Stimulated activated CD8-positive, alpha-beta memory T cell treated with anti-CD3 and anti-CD28 coated beads, Interleukin-7, amount 100 ng/mL, for 1 hour (primary cell): ENCODE measurements at regions not wholly inside any gene's neighbourhood (a gene's known extent, or its start where the extent isn't known, plus 50 kb on each side); places are given as distances from the start of the nearest gene placed in this dataset.

ENCODE experiments used
- DNase-seq, 2 donors: peaks; one replicate each; pipeline ENCODE4 v3.0.0-alpha.2; 2020; ENCODE audit warnings: low read depth in 2 of 2

- DNase-seq, result no peak
Measured at GRCh38 chr2:145288650-145289496, 769.0 kb upstream of the ZEB2 start.

DNA sequence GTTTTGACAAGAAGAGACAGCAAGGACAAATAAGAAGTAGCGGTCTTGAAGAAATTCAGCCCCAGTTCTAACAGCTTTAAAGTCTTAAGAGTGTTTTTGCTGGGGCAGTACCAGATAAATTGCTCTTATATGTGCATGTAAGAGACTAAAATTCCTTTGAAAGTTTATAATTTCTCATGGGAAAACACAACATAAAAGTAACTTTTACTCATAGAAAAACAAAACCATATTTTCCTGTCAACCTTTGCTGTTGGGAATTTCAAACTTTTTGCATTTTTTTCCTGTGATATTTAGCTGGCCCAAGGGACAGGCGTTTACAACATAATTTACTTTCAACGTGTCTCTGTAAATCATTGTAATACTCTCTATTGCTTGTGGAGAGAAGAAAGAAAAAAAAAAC is 767.8 kb upstream of the ZEB2 start:
- DNase-seq, result no peak

DNA sequence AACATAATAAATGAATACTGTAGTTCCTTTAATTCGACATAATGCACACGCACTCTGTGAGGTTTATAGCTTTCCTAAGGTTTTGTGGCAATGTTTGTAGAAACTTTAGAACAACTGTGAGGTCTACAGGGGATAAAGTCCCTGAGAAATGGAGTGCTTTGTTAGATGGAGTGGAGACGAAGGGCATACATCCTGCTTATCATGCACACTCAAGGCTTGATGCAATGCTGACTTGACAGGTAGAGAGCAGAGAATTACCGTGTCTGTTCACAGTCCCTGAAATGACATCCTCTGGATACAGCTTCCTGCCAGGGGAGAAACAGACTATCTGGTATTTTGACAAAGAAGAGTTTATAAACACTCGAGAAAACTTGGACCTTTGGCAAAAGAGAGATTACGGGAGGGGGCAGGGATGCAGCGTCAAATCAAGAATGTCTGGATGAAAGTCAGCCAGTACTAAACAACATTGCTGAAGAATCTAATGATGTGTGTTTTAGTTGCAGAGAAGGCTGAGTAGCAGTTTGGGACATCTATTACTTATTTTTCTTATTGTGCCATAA is 766.9 kb upstream of the ZEB2 start:
- no peak for DNase-seq

DNA sequence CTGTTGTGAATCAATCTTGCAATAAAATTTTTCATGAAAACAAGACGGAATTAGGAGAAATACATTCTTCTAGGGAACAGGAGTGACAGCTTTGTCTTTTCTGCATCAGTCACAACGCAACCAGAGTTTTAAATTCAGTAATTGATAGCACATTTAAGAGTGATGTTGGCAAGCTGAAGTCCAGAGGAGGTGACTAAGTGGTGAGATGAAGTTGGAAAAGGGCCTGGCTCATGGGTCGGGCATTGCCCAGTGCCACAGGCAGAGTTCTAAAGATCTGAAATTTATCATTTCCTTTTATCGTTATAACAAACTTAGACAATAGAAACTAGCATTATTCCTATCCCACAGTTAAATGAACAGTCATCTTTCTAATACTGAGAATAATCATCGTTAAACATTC is 764.6 kb upstream of the ZEB2 start:
- DNase-seq, result no peak

GRCh38 chr2:145283131-145283530 is 763.2 kb upstream of the ZEB2 start:
- DNase-seq, result no peak

DNA sequence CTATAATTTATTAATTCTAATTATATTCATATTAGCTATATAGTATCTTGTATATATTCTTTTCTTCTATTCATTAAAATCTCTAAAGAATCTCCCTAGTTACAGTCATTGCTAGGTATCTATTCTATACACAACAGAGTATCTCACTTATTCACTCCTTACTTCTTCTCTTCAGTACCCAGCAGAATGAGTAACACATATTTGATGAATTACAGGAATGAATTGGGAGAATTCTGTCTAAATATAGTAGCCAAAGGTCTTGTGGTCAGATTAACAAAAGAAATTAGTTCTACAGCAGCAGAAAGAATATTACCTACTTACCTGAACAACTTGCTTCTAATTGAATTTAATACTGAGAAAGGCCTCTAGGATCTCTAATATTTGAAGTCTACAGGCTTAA is 758.0 kb upstream of the ZEB2 start:
- DNase-seq, result no peak

DNA sequence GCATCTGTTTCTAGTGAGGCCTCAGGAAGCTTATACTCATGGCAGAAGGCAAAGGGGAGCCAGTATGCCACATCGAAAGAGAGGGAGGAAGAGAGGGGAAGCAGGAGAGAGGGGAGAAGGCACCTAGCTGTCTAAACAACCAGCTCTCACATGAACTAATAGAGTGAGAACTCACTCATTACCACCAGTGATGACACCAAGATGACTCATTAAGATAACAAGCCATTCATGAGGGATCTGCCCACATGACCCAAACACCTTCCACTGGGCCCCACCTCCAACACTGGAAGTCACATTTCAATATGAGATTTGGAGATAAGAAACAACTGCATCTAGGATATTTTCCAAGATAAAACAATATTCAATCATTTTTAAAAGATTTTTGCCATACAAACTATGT is 753.9 kb upstream of the ZEB2 start:
- DNase-seq, result no peak

DNA sequence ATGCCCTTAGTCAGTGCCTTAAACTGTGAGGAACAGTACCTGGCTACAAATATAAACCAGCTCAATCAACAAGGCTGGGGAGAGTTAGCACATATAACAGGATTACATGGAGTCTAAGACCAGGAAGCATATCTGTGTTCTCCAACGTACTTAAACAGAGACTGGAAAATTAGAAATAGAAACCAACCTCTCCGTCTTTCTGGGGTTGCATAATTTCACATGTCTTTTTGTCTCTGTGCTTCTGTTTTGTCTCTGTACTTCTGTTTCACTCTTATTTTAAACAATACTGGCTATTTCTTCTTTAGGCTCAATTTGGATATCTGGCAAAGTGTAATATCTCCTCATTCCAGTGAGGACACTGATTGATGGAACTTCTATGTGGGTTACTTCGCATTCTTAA is 749.0 kb upstream of the ZEB2 start:
- no peak for DNase-seq

DNA sequence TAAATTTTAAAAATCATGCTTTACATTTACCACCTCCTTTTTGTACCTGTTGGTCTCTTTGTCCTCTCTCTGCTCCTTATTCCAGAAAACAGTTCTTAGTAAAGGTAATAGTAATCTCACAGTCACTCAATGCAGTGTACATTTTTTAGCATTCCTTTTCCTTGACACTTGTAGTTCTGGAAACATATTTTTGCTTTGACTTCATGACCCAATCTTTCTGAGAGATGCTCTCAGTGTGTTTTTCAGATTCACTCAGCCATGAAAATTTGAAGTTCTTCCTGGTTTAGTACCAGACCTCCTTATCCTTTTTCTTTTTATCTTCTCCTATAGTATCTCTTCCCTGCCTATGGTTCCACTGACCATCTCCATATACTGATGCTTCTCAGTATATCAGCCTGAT is 747.5 kb upstream of the ZEB2 start:
- DNase-seq, result no peak

DNA sequence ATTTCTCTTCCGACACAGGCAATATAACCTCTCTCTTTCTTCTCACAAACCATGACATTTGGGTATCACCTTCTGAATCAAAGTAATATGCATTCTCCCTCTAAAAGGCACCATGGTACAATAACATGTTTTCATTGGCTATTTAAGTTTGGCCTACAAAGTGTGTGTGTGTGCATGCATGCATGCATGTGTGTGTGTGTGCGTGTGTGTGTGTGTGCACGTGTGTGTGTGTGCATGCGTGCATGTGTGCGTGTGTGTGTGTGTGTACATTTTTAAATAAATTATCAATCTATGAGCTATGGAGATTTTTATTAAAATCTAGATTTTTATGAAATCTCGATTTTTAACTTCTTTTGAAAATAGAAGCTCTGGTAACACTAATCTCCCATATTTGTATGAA is 745.3 kb upstream of the ZEB2 start:
- DNase-seq, result no peak

DNA sequence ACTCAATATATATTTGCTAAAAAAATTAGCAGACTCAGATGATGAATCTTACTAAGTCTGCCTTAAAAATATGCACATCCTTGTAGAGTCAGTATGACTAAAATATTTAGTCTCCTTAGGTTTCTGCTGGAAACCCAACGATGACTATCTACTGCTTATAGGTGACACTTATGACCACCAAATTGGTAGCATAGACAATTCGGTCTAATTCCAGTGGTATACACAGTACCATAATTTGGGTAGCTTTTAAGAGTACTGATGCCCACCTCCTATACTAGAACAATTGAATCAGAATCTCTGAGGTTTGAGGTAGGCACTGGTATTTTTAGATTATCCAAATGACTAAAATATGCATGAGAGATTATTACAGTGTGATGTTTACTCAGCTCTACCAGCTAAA is 740.8 kb upstream of the ZEB2 start:
- DNase-seq, result no peak

GRCh38 chr2:145260081-145260480 is 740.2 kb upstream of the ZEB2 start:
- no peak for DNase-seq

DNA sequence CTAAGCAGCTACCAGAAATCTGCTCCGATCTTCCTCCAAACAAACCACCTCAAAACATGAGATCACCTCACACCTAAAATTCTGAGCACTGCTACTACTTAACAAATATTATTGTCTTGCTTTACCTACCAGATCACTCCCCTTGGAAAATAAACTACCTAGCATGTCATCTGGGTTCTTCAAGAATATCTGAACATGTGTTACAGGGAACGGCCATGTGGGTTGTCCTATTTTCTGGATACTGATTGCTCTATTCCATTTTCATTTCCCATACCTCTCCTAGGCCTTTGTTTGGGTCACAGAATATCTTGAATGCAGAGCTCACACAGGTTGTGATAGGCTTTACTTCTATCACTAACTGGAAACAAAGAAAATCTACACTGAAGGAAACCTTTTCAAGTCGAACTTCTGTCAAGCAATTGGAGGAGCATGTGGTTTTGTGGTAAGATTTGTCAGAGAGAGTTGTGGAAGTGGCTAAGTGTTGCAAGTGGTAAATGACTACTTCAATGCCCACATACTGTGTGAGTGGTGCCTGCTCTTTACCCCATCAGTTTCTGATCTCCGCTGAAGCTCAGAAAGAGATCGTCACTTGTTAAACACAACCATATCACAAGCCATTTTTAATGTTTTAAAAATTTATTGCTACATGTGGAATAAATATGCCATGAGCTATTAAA is 739.1 kb upstream of the ZEB2 start:
- DNase-seq, result no peak

DNA sequence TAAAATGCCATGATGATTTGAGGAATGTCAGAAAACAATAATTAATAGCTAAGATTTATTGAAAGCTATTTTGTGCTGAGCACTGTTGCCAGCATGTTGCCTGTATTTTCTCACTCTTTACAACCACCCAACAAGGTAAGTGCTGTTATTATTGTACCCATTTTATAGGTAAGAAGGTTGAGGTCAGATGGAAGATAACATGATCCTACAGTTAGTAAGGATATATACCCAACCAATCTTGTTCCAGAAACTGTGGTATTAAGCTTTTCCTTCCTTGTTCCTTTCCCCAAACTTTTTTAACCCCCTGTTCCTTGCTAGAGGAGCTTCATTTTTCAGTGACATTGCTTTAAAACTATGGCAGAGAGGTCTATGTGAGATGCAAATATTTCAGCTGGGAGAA is 738.0 kb upstream of the ZEB2 start:
- no peak for DNase-seq

DNA sequence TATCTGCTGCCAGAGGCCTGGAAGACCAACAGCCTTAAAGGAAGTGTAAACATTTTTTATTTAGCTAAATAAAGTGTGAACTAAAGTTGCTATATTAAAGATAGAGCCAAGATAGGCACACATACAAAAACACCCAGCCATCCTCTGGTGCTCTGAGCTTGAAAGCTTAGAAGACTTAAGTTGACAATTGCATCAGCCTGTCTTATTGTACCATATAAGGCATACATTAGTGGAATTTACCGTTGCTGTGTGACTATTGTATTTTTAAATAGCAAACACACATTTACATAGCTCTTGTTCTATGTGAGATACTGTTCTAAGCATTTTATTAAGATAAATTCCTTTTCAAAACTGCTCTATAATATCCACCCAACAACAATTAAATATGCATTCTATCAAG is 736.6 kb upstream of the ZEB2 start:
- no peak for DNase-seq

DNA sequence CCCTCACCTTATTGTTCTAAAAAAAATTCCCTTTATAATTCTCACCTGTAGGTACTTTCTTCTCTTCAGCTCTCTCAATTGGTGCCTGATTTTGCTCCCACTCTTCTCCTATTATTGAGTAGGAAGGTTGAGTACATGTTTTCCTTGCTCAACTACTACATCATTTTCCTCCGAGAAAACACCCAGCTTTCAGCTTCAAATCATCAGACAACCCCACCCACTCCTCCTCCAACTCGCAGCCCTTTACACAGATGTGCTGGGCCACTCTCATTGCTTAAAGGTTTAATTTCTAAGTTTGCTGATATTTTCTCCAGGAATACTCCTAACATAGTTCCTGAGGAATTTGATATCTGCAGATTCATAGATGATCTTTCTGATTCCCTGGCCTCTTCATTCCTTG is 734.4 kb upstream of the ZEB2 start:
- no peak for DNase-seq

DNA sequence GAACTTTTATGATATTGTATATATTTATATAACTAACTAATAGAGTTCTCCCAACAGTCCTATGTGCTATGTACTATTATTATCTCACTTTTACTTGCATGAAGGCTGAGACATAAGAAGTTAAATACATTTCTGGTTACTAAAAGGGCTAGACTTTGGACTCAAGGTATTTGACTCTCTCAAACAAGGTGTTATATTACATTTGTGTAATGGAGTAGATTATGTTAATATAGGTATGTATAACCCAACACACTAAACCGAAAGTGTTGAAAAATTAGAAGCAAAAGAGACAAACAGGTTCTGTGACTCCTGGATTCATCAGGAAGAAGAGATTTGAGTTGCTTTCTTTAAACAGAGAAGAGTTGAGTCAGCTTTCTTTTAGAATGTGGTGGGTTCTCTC is 733.6 kb upstream of the ZEB2 start:
- DNase-seq, result no peak

DNA sequence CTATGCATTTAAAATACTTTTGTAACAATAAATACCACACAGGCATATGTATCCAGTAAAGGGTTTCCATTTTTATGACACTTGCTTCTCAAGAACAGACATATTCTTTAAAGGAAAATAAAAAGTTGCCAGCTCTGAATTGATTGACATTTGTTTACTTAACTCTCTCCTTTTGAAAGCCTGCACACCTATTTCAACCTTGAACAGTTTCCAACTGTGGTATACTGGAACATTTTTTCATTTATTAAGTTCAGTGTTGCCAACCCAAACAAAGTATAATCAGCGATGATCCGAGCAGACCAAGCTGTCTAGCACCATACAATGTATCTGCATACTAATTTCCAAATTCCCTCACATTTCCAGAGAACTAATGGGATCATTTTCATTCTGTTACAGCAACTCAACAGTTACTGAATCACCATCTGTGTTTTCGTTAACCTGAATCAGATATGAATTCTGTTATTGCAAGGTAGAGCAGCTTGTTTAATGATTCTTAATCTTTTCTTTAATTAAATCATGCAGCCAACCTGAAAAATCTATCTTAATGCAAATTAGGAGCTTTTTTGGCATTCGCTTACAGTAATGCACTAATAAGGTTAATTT is 725.5 kb upstream of the ZEB2 start:
- DNase-seq, result no peak

DNA sequence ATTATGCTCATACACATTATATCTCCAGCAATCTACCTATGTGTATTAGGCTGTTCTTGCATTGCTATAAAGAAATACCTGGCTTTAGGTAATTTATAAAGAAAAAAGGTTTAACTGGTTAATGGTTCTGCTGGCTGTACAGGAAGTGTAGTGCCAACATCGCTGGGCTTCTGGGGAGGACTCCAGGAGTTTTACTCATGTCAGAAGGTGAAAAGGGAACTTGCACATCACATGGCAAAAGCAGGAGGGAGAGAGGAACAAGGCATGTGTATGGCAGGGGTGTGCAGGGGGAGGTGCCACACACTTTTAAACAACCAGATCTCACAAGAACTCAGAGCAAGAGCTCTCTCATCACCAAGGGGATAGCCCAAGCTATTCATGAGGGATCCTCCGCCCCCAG is 715.4 kb upstream of the ZEB2 start:
- no peak for DNase-seq

DNA sequence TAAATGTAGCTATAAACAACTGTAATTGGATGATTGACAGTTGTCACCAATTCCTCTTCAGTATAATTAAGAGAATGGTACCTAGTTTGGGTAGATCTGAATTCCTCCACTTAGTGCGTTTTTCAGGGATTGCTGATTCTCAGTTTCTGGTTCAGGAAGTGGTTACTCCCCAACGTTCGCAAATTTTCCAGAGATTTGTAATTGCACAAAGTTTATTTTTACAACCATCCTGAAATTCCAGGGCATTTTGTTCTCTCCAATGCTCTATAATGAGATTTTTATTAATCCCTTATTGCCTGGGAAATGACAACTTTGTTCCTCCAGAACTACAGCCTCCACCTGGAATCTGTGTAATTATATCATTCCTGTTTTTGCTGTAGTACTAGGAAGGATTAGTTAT is 710.6 kb upstream of the ZEB2 start:
- DNase-seq, result no peak

DNA sequence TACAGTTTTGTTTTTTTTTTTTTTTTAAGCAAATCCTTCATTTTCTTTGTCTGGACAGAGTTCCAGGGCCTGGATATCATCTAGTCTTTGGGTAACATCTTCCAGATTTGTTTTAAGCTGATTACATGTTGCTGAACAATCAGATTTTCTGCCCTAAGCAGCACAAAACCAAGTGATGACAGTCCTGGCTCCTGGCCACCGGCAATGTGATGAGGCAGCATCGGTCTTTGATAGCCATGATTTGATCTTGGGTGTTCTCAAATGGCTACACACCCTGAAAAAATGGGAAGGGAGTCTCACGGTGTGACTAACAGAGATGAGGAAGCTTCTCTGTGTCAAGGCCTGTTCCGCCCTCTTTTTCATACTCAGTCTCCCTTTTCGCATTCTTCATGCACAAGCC is 708.6 kb upstream of the ZEB2 start:
- no peak for DNase-seq

DNA sequence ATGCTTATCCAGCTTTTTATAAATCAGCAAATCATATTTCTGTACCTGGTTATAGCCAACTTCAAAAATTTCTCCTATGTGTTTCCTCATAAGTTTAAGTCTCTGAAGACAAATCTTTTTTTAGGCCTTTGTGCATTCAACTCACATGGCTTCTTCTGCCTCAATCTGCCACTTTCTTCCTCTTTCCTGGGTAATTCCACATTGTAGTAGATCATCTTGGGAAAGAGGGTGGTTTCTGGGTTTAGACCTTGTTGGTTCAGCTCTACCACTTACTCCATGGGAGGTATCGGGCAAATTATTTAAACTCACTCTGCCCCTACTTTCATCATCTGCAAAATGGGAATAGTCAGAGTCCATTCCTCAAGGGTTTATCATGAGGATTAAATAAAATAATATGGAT is 707.0 kb upstream of the ZEB2 start:
- no peak for DNase-seq

- no peak for DNase-seq
Measured at GRCh38 chr2:145221516-145221915, 701.6 kb upstream of the ZEB2 start.
